SK-N-SH (cell line): ENCODE measurements at regions not wholly inside any gene's neighbourhood (a gene's known extent, or its start where the extent isn't known, plus 50 kb on each side); places are given as distances from the start of the nearest gene placed in this dataset.

Source experiments
- CTCF ChIA-PET: fragments of 300-600, 350-600 bp; formaldehyde crosslinking; extraction: SDS; loops from one replicate; lab custom pipeline; 2021; lab: Yijun Ruan, JAX
- POLR2A ChIA-PET: fragments of 350-600 bp; sonication (Branson Sonifier 250); formaldehyde crosslinking; extraction: SDS; loops from one replicate; lab custom pipeline; 2020; ENCODE audit warnings: antibody characterized with exemption, inconsistent platforms; lab: Yijun Ruan, JAX
- DNase-seq: peaks from one replicate; pipeline ENCODE4 v3.0.0; 2012
- H2AFZ ChIP-seq: fragments of 200-600 bp; sonication (generic); 2 replicates; pipeline ENCODE4 v1.8.1; 2016; ENCODE audit warnings: antibody characterized with exemption, mild to moderate bottlenecking, low read depth
- H3F3A ChIP-seq: fragments of 200-600 bp; sonication (generic); replicated peaks from 2 replicates; pipeline ENCODE3; 2016; ENCODE audit warnings: antibody characterized with exemption, mild to moderate bottlenecking; ENCODE audit not compliant: insufficient read depth
- H3K27ac ChIP-seq, 2 experiments: fragments of 200-500 bp in 1 of 2; fragments of 200-600 bp in 1 of 2; sonication (Bioruptor generic) in 1 of 2; sonication (generic), shearing (Covaris generic) in 1 of 2; 2 replicates each; pipeline versions ENCODE4 v1.5.1 to v1.6.1; 2014 to 2016; ENCODE audit warnings: low read depth in 2 of 2, inconsistent platforms in 1 of 2, low read length in 1 of 2, mild to moderate bottlenecking in 1 of 2, mixed read lengths in 1 of 2
- H3K27me3 ChIP-seq: fragments of 200-600 bp; sonication (generic), shearing (Covaris generic); 2 replicates; pipeline ENCODE4 v1.6.1; 2016; ENCODE audit warnings: mixed run types; ENCODE audit not compliant: insufficient read depth
- H3K36me3 ChIP-seq, 2 experiments: fragments of 200-500 bp in 1 of 2; fragments of 200-600 bp in 1 of 2; sonication (Bioruptor generic) in 1 of 2; sonication (generic) in 1 of 2; replicated peaks in 1 of 2; 2 replicates each; pipeline versions ENCODE3 to v1.5.1; 2014 to 2016; ENCODE audit warnings: low read length in 1 of 2, mild to moderate bottlenecking in 1 of 2; ENCODE audit not compliant: insufficient read depth in 2 of 2, control insufficient read depth in 1 of 2
- H3K4me1 ChIP-seq, 2 experiments: fragments of 200-500 bp in 1 of 2; fragments of 200-600 bp in 1 of 2; sonication (Bioruptor generic) in 1 of 2; sonication (generic), shearing (Covaris generic) in 1 of 2; 2 replicates each; pipeline versions ENCODE4 v1.5.1 to v1.6.1; 2014 to 2016; ENCODE audit warnings: low read depth in 1 of 2, low read length in 1 of 2, mixed run types in 1 of 2; ENCODE audit not compliant: insufficient read depth in 2 of 2, control insufficient read depth in 1 of 2
- H3K4me2 ChIP-seq: fragments of 200-600 bp; sonication (generic), shearing (Covaris generic); 2 replicates; pipeline ENCODE4 v1.6.1; 2017; ENCODE audit warnings: mixed run types
- H3K4me3 ChIP-seq, 2 experiments: fragments of 200-500 bp in 1 of 2; fragments of 200-600 bp in 1 of 2; sonication (Bioruptor generic) in 1 of 2; sonication (generic), shearing (Covaris generic) in 1 of 2; 2 replicates each; pipeline versions ENCODE4 v1.5.1 to v1.8.1; 2014 to 2016; ENCODE audit warnings: low read depth in 2 of 2, inconsistent platforms in 1 of 2, low read length in 1 of 2, mild to moderate bottlenecking in 1 of 2, mixed read lengths in 1 of 2, moderate library complexity in 1 of 2
- H3K79me2 ChIP-seq: fragments of 200-600 bp; sonication (generic); 2 replicates; pipeline ENCODE4 v1.8.1; 2017; ENCODE audit warnings: mild to moderate bottlenecking; ENCODE audit not compliant: insufficient read depth
- H3K9ac ChIP-seq: fragments of 200-600 bp; sonication (generic); 2 replicates; pipeline ENCODE4 v1.6.1; 2017; ENCODE audit warnings: mixed run types
- H3K9me2 ChIP-seq: fragments of 200-600 bp; sonication (generic); 2 replicates; pipeline ENCODE4 v1.6.1; 2017; ENCODE audit warnings: mixed run types
- H3K9me3 ChIP-seq: fragments of 200-600 bp; sonication (generic); 2 replicates; pipeline ENCODE4 v1.6.1; 2017; ENCODE audit warnings: mixed run types, mild to moderate bottlenecking, moderate library complexity
- H4K20me1 ChIP-seq: fragments of 200-600 bp; sonication (generic); 2 replicates; pipeline ENCODE4 v1.6.1; 2017; ENCODE audit warnings: mild to moderate bottlenecking, mixed run types; ENCODE audit not compliant: insufficient read depth
- ELF1 ChIP-seq: IDR thresholded peaks from 2 replicates; pipeline ENCODE4 v1.4.0; 2012
- IRF3 ChIP-seq: fragments of 150-350 bp; IDR thresholded peaks from 2 replicates; pipeline ENCODE4 v1.6.1; 2016; ENCODE audit warnings: mild to moderate bottlenecking, low read depth, low read length
- JUND ChIP-seq: IDR thresholded peaks from 2 replicates; pipeline ENCODE4 v1.4.0; 2012
- MXI1 ChIP-seq: IDR thresholded peaks from 2 replicates; pipeline ENCODE4 v1.6.1; 2012; ENCODE audit warnings: mild to moderate bottlenecking, low read depth, low read length, improper control_type of control experiment
- NRF1 ChIP-seq: IDR thresholded peaks from 2 replicates; pipeline ENCODE4 v1.6.1; 2012; ENCODE audit warnings: low read depth, mild to moderate bottlenecking, low read length
- POLR2AphosphoS5 ChIP-seq: IDR thresholded peaks from 2 replicates; pipeline ENCODE4 v1.6.1; 2012; ENCODE audit warnings: low read depth, low read length
- REST ChIP-seq: IDR thresholded peaks from 2 replicates; pipeline ENCODE4 v1.6.1; 2012; ENCODE audit warnings: mild to moderate bottlenecking, low read depth, low read length, moderate library complexity
- RFX5 ChIP-seq: IDR thresholded peaks from 2 replicates; pipeline ENCODE4 v1.6.1; 2012; ENCODE audit warnings: mild to moderate bottlenecking, improper control_type of control experiment, low read length
- SIN3A ChIP-seq: IDR thresholded peaks from 2 replicates; pipeline ENCODE4 v1.6.1; 2012; ENCODE audit warnings: low read depth, mild to moderate bottlenecking, low read length, moderate library complexity, borderline replicate concordance
- SMC3 ChIP-seq: IDR thresholded peaks from 2 replicates; pipeline ENCODE4 v1.6.1; 2012; ENCODE audit warnings: low read depth, low read length, improper control_type of control experiment
- USF1 ChIP-seq: IDR thresholded peaks from 2 replicates; pipeline ENCODE4 v1.4.0; 2012; ENCODE audit warnings: low read depth, borderline replicate concordance
- WGBS: methylation state at CpG from one replicate; pipeline ENCODE4 v1.1.6; 2017; ENCODE audit warnings: low lambda C conversion rate; 5-methylcytosine and 5-hydroxymethylcytosine counted together
- TF ChIP-seq, protein P1 (sequence below): fragments of 200-600 bp; sonication (generic); IDR thresholded peaks from 2 replicates; pipeline ENCODE4 v1.6.1; 2017; ENCODE audit warnings: antibody characterized with exemption, mild to moderate bottlenecking, moderate library complexity
- TF ChIP-seq, protein P2 (sequence below): fragments of 150-350 bp; IDR thresholded peaks from 2 replicates; pipeline ENCODE4 v1.6.1; 2017; ENCODE audit warnings: antibody characterized with exemption, low read length, low read depth, borderline replicate concordance

DNA sequence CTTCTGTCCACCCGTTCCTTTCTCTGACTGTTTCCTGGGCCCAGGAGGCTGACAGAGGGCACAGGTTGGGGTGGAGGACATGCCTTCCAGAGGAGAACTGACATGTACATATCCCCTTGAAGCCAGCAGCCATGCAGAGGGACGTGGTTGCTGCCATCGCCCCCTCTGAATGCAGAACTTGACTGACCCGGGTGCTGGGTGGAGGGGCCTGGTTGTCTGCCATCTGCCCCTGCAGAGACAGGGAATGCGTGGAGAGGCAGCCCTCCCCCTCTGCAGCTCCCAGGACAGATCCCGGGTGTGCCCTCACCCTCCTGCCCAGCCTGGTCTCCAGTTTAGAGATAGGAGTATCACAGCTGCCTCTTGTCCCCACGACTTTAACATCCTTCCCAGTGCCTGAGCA is 383.0 kb upstream of the B3GAT1 start (continued):
- TF ChIP-seq IRF3 (no peak), SMC3 (no peak), USF1 (no peak), RFX5 (no peak)
- TF ChIP-seq, protein P1, sequence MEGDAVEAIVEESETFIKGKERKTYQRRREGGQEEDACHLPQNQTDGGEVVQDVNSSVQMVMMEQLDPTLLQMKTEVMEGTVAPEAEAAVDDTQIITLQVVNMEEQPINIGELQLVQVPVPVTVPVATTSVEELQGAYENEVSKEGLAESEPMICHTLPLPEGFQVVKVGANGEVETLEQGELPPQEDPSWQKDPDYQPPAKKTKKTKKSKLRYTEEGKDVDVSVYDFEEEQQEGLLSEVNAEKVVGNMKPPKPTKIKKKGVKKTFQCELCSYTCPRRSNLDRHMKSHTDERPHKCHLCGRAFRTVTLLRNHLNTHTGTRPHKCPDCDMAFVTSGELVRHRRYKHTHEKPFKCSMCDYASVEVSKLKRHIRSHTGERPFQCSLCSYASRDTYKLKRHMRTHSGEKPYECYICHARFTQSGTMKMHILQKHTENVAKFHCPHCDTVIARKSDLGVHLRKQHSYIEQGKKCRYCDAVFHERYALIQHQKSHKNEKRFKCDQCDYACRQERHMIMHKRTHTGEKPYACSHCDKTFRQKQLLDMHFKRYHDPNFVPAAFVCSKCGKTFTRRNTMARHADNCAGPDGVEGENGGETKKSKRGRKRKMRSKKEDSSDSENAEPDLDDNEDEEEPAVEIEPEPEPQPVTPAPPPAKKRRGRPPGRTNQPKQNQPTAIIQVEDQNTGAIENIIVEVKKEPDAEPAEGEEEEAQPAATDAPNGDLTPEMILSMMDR = no peak
- TF ChIP-seq, protein P2, sequence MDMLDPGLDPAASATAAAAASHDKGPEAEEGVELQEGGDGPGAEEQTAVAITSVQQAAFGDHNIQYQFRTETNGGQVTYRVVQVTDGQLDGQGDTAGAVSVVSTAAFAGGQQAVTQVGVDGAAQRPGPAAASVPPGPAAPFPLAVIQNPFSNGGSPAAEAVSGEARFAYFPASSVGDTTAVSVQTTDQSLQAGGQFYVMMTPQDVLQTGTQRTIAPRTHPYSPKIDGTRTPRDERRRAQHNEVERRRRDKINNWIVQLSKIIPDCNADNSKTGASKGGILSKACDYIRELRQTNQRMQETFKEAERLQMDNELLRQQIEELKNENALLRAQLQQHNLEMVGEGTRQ = no peak

- 29% methylated on average over 9 of the region's 9 CpGs for WGBS
- Histone ChIP-seq H3K9ac (no peak overlapping the region), H3K79me2 (no peaks in the 10 kb centered on the region), H3K27ac (no peak overlapping the region), H2AFZ (no peak overlapping the region), H3K4me3 (no peak overlapping the region), H3K27me3 (no peaks in the 10 kb centered on the region), H3K36me3 (no peaks in the 10 kb centered on the region), H4K20me1 (no peaks in the 10 kb centered on the region), H3K9me3 (no peaks in the 10 kb centered on the region), H3F3A (no peaks in the 10 kb centered on the region), H3K4me1 (peaks cover 0 to 7% of the 10 kb centered on the region in 2 experiments; a peak in 1 of 4 replicates), H3K9me2 (no peaks in the 10 kb centered on the region), H3K4me2 (no peak overlapping the region)
- no peak for TF ChIP-seq NRF1
- CTCF ChIA-PET = no interaction called here
- POLR2A ChIA-PET = no interaction called here
- DNase-seq = no peak
Measured at GRCh38 chr11:134794192-134794591, 382.1 kb upstream of the B3GAT1 start.

- no peak for DNase-seq
- no peaks in the 10 kb centered on the region for H3F3A ChIP-seq
- no peaks in the 10 kb centered on the region for H3K27me3 ChIP-seq
- H3K4me1 ChIP-seq = peaks cover 0 to 7% of the 10 kb centered on the region in 2 experiments; a peak in 1 of 4 replicates
- H3K9ac ChIP-seq = no peak overlapping the region
- no peak overlapping the region for H3K27ac ChIP-seq
- H3K4me3 ChIP-seq = no peak overlapping the region
- H3K79me2 ChIP-seq = no peaks in the 10 kb centered on the region
- no peaks in the 10 kb centered on the region for H3K9me3 ChIP-seq
- H2AFZ ChIP-seq = no peak overlapping the region
- no peak overlapping the region for H3K4me2 ChIP-seq
- H3K36me3 ChIP-seq = no peaks in the 10 kb centered on the region
- ChIA-PET POLR2A (no interaction called here), CTCF (interaction anchor here (1.1 kb wide), 1 partner anchor 13 kb away, joined by 3 read pairs; no protein-coding TSS in a partner anchor)
- no peaks in the 10 kb centered on the region for H4K20me1 ChIP-seq
- H3K9me2 ChIP-seq = no peaks in the 10 kb centered on the region
- WGBS = 48% methylated on average over 5 of the region's 5 CpGs
- TF ChIP-seq ELF1 (no peak), JUND (no peak), SIN3A (no peak), MXI1 (no peak), POLR2AphosphoS5 (no peak), REST (no peak)
- TF ChIP-seq, protein P1 = no peak
- TF ChIP-seq, protein P2 = no peak
Measured at GRCh38 chr11:134792677-134793076, 380.6 kb upstream of the B3GAT1 start.
